MCF 10A (cell line): ENCODE measurements at regions not wholly inside any gene's neighbourhood (a gene's known extent, or its start where the extent isn't known, plus 50 kb on each side); places are given as distances from the start of the nearest gene placed in this dataset.
"Not testable (repeated sequence)": the region's sequence is repeated elsewhere in the genome, so short reads cannot be mapped to it uniquely, and the experiment has no call there.

Source experiments
- BruUV-seq: library from RNA; stranded (reverse); fragments of 400-500 nt; replicated peaks from 2 replicates; lab custom pipeline; 2021; lab: Mats Ljungman, UMichigan
- CTCF ChIA-PET: fragments of 300-600 bp; sonication (Branson Sonifier 250); formaldehyde crosslinking; extraction: SDS; loops from one replicate; lab custom pipeline; 2021; ENCODE audit warnings: antibody characterized with exemption, inconsistent platforms; lab: Yijun Ruan, JAX
- POLR2A ChIA-PET: fragments of 300-600, 350-650 bp; sonication (Branson Sonifier 250); formaldehyde crosslinking; extraction: SDS; loops from one replicate; lab custom pipeline; 2020; ENCODE audit warnings: antibody characterized with exemption, inconsistent platforms; lab: Yijun Ruan, JAX
- DNase-seq: peaks from one replicate; pipeline ENCODE4 v3.0.0-alpha.2; 2018; ENCODE audit not compliant: unreplicated experiment
- H3K27ac Mint-ChIP-seq: one replicate; pipeline ENCODE4 v1.8.0; 2022; ENCODE audit warnings: mild to moderate bottlenecking, low read depth, mixed read lengths; ENCODE audit not compliant: unreplicated experiment
- H3K27me3 Mint-ChIP-seq: one replicate; pipeline ENCODE4 v1.8.0; 2022; ENCODE audit warnings: mixed read lengths; ENCODE audit not compliant: insufficient read depth, unreplicated experiment
- H3K36me3 Mint-ChIP-seq: one replicate; pipeline ENCODE4 v1.8.0; 2022; ENCODE audit warnings: mild to moderate bottlenecking, moderate library complexity, mixed read lengths; ENCODE audit not compliant: insufficient read depth, unreplicated experiment
- H3K4me1 Mint-ChIP-seq: one replicate; pipeline ENCODE4 v1.8.0; 2022; ENCODE audit warnings: mixed read lengths; ENCODE audit not compliant: insufficient read depth, unreplicated experiment
- H3K4me3 Mint-ChIP-seq: one replicate; pipeline ENCODE4 v1.8.0; 2022; ENCODE audit warnings: mild to moderate bottlenecking, moderate library complexity, mixed read lengths; ENCODE audit not compliant: unreplicated experiment
- H3K9me3 Mint-ChIP-seq: one replicate; pipeline ENCODE4 v1.8.0; 2022; ENCODE audit warnings: mixed read lengths; ENCODE audit not compliant: unreplicated experiment
- intact Hi-C: fragments of 100-400 bp; cut with micrococcal nuclease; formaldehyde crosslinking; loops from 2 replicates; pipeline ENCODE4 v1.14.1; 2022
- TF ChIP-seq, protein P1 (sequence below): fragments of 200-600 bp; IDR thresholded peaks from one replicate; pipeline ENCODE4 v1.8.0; 2022; ENCODE audit warnings: antibody characterized with exemption, mild to moderate bottlenecking; ENCODE audit not compliant: unreplicated experiment

DNA sequence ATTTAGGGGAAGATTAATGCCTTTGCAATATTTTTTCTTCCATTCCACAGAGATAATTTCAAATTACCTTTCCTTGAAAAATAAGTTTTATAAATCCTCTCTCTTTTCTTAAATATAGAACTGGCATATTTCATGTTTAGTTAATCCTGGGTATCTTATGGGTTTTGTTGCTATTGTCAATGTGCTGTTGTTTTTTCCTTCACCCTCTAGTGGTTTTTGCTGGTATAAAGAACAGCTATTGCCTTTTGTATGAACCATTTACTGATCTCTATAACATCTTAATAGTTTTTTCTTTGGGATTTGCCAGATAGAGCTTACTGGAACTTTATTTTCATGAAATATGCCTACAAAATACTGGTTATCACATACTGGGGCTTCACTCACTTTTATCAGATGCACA is 359.6 kb upstream of the DPPA4 start:
- TF ChIP-seq, protein P1, sequence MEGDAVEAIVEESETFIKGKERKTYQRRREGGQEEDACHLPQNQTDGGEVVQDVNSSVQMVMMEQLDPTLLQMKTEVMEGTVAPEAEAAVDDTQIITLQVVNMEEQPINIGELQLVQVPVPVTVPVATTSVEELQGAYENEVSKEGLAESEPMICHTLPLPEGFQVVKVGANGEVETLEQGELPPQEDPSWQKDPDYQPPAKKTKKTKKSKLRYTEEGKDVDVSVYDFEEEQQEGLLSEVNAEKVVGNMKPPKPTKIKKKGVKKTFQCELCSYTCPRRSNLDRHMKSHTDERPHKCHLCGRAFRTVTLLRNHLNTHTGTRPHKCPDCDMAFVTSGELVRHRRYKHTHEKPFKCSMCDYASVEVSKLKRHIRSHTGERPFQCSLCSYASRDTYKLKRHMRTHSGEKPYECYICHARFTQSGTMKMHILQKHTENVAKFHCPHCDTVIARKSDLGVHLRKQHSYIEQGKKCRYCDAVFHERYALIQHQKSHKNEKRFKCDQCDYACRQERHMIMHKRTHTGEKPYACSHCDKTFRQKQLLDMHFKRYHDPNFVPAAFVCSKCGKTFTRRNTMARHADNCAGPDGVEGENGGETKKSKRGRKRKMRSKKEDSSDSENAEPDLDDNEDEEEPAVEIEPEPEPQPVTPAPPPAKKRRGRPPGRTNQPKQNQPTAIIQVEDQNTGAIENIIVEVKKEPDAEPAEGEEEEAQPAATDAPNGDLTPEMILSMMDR, result no peak
- Mint-ChIP-seq H3K27ac (no peak overlapping the region), H3K36me3 (no peaks in the 10 kb centered on the region), H3K27me3 (no peaks in the 10 kb centered on the region), H3K4me1 (no peaks in the 10 kb centered on the region), H3K9me3 (peaks cover 20% of the 10 kb centered on the region), H3K4me3 (no peak overlapping the region)
- intact Hi-C loops, result no loop called here
- DNase-seq, result no peak
- POLR2A ChIA-PET, result no interaction called here
- BruUV-seq, result no TSS peak
- CTCF ChIA-PET, result interaction anchor here (1.0 kb wide), 1 partner anchor 164 kb away, joined by 4 read pairs; no protein-coding TSS in a partner anchor

DNA sequence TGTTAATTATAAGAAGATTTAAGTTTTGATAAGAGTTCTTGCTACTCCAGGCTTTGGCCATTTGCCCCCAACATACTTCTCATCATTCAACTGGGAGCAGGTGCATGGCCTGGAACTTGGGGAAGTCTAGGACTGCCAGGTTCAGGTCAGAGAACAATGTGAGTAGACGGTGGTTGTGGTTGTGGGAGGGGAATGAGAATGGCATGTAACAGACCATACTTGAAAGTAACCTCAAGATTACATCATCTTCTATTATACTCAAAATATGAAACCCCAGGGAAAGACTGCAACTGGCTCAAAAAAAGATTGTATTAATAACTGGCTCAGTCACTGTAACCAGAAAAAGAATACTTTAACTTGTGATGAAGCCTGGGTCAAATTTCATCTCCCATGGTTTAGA is 364.9 kb upstream of the DPPA4 start:
- BruUV-seq, result no TSS peak
- Mint-ChIP-seq H3K27me3 (no peaks in the 10 kb centered on the region), H3K36me3 (no peaks in the 10 kb centered on the region), H3K9me3 (peaks cover 10% of the 10 kb centered on the region), H3K27ac (no peak overlapping the region), H3K4me3 (no peak overlapping the region), H3K4me1 (no peaks in the 10 kb centered on the region)
- DNase-seq, result peak; percentile 44
- intact Hi-C loops, result no loop called here
- ChIA-PET POLR2A (interaction anchor here (0.7 kb wide), 1 partner anchor 1791 kb away, joined by 7 read pairs; no protein-coding TSS in a partner anchor), CTCF (interaction anchor here (0.6 kb wide), 1 partner anchor 410 kb away, joined by 3 read pairs; no protein-coding TSS in a partner anchor)
- TF ChIP-seq, protein P1, result no peak

DNA sequence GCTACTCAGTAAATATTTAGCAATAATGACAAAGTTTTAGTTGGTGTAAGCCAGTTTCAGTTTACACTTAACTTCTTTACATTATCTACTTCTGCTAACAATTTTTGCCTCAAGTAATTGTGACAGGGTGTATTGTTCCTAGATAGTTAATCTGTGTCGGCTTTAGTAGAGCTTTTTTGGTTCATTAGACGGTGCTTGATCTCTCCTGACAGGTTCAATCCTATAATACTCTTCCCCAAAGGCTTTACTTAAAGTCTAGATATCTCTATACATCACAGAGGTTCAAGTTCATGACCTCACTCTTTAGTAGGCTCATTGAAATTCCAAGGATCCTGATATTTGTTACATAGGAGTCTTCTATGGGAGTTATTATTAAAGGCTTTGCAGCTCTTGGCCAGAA is 365.6 kb upstream of the DPPA4 start:
- no peak overlapping the region for H3K27ac Mint-ChIP-seq
- intact Hi-C loops, result no loop called here
- H3K27me3 Mint-ChIP-seq, result no peaks in the 10 kb centered on the region
- ChIA-PET POLR2A (no interaction called here), CTCF (interaction anchor here (0.6 kb wide), 2 partner anchors 163 to 410 kb away, joined by 3 to 4 read pairs; no protein-coding TSS in a partner anchor)
- H3K4me3 Mint-ChIP-seq, result no peak overlapping the region
- TF ChIP-seq, protein P1, result no peak
- H3K4me1 Mint-ChIP-seq, result peaks cover 5% of the 10 kb centered on the region
- peaks cover 10% of the 10 kb centered on the region for H3K9me3 Mint-ChIP-seq
- BruUV-seq, result no TSS peak
- DNase-seq, result no peak
- H3K36me3 Mint-ChIP-seq, result no peaks in the 10 kb centered on the region

DNA sequence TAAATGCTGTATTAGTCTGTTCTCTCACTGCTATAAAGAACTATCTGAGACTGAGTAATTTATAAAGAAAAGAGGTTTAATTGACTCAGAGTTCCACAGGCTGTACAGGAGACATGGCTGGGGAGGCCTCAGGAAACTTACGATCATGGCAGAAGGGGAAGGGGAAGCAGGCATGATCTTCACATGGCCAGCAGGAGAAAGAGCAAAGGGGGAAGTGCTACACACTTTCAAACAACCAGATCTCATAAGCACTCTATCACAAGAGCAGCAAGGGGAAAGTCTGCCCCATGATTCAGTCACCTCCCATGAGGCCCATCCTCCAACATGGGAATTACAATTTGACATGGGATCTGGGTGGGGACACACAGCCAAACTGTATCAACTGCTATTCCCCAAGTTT is 367.8 kb upstream of the DPPA4 start:
- POLR2A ChIA-PET, H3K27ac Mint-ChIP-seq, CTCF ChIA-PET: not testable (repeated sequence)

DNA sequence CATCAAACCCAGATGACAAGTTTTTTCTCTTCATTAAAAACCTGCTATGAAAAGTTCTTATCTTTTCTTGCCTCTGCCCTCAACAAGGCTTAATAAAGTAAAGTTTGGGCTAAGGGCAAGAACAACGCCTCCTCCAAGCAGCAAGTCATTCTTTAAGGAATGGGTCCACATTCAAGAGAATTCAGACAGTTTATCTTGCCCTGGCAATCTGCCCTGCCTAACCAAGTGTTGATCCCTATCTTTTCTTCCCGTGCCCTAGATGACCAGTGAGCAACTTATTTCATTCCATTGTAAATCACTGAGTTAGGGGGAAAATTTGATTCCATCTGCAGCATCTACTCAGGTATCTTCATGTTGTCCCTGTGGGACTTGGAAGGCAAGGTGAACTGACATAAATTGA is 370.3 kb upstream of the DPPA4 start:
- TF ChIP-seq, protein P1, result no peak
- no peak overlapping the region for H3K27ac Mint-ChIP-seq
- POLR2A ChIA-PET, result no interaction called here
- DNase-seq, result peak; percentile 18
- peaks cover 10% of the 10 kb centered on the region for H3K9me3 Mint-ChIP-seq
- H3K36me3 Mint-ChIP-seq, result no peaks in the 10 kb centered on the region
- BruUV-seq, result no TSS peak
- no peak overlapping the region for H3K4me3 Mint-ChIP-seq
- H3K4me1 Mint-ChIP-seq, result peaks cover 5% of the 10 kb centered on the region
- CTCF ChIA-PET, result no interaction called here
- no peaks in the 10 kb centered on the region for H3K27me3 Mint-ChIP-seq
- intact Hi-C loops, result no loop called here

More for the DNA sequence above, 367.8 kb upstream of the DPPA4 start:
- H3K4me1 Mint-ChIP-seq, H3K4me3 Mint-ChIP-seq, H3K36me3 Mint-ChIP-seq, BruUV-seq, H3K27me3 Mint-ChIP-seq, DNase-seq, intact Hi-C loops, H3K9me3 Mint-ChIP-seq: not testable (repeated sequence)
